ENCODE measurements at regions not wholly inside any gene's neighbourhood (a gene's known extent, or its start where the extent isn't known, plus 50 kb on each side); places are given as distances from the start of the nearest gene placed in this dataset.

DNA sequence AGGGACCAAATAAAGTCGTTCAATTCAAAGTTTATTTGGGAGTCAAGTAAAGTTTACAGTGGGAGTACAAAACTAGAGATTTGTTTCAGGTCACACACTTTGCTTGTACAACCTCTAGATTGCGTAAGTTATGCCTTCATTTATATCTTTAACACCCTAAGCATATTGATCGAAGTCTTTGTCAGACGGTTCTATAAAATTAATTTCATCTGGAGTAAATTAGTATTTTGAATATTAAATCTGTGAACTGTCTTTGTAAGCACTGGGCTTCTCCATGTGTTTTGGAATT lies 119.7 kb downstream of the ACAA2 start:
- no peak for TF ChIP-seq EZH2phosphoT487 (IDR thresholded peaks at IDR 0.05; ENCODE audit: borderline replicate concordance)
- TF ChIP-seq, protein P1, sequence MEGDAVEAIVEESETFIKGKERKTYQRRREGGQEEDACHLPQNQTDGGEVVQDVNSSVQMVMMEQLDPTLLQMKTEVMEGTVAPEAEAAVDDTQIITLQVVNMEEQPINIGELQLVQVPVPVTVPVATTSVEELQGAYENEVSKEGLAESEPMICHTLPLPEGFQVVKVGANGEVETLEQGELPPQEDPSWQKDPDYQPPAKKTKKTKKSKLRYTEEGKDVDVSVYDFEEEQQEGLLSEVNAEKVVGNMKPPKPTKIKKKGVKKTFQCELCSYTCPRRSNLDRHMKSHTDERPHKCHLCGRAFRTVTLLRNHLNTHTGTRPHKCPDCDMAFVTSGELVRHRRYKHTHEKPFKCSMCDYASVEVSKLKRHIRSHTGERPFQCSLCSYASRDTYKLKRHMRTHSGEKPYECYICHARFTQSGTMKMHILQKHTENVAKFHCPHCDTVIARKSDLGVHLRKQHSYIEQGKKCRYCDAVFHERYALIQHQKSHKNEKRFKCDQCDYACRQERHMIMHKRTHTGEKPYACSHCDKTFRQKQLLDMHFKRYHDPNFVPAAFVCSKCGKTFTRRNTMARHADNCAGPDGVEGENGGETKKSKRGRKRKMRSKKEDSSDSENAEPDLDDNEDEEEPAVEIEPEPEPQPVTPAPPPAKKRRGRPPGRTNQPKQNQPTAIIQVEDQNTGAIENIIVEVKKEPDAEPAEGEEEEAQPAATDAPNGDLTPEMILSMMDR (conservative IDR thresholded peaks at IDR 0.05; ENCODE audit: low read length): no peak
